Neuron (in vitro differentiated cells): ENCODE measurements at regions not wholly inside any gene's neighbourhood (a gene's known extent, or its start where the extent isn't known, plus 50 kb on each side); places are given as distances from the start of the nearest gene placed in this dataset.

ENCODE experiments used
- H2AFZ ChIP-seq: one replicate; pipeline ENCODE4 v1.6.1; 2013; ENCODE audit warnings: low read depth, mild to moderate bottlenecking, inconsistent platforms, low read length, moderate library complexity
- H3K27me3 ChIP-seq: one replicate; pipeline ENCODE4 v1.6.1; 2013; ENCODE audit warnings: low read length; ENCODE audit not compliant: insufficient read depth
- H3K36me3 ChIP-seq: one replicate; pipeline ENCODE4 v1.6.1; 2013; ENCODE audit warnings: low read length; ENCODE audit not compliant: insufficient read depth
- H3K4me1 ChIP-seq: one replicate; pipeline ENCODE4 v1.6.1; 2013; ENCODE audit warnings: low read length; ENCODE audit not compliant: insufficient read depth
- H3K4me3 ChIP-seq: 2 replicates; pipeline ENCODE4 v1.5.1; 2013; ENCODE audit warnings: mild to moderate bottlenecking, low read length, moderate library complexity
- H3K9me3 ChIP-seq: one replicate; pipeline ENCODE4 v1.6.1; 2013; ENCODE audit warnings: low read length

DNA sequence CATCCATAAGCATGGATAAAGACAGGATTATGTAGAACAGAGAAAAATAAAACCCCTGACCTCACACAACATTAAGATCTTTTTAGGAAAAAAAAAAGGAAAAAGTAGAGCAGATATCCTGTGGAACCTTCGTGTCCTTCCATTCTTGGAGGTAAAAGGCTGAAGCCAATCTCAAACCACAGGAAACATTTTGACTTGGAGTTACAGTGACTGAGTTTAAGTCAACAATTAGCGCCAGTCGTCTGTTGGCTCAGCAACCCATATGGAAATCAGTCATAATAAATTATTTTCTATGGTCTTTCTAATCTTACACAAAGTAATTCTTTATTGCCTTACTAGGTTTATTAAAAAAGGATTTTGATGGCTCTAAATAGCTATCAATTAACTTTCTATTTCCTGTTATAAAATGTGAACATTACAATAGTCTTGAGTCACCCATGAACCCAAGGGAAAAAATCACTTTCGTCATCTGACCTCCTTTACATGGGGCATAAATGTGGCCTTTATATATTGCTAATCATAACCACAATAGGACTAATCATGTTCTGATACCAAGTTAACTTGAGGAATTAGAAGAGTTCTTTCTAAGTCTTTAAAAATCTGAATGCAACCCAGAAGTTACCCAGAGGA is 592.9 kb downstream of the TFAP2B start:
- no peak overlapping the region for H3K4me3 ChIP-seq
- H2AFZ ChIP-seq = no peak overlapping the region
- H3K4me1 ChIP-seq = no peaks in the 10 kb centered on the region
- no peaks in the 10 kb centered on the region for H3K27me3 ChIP-seq
- no peaks in the 10 kb centered on the region for H3K36me3 ChIP-seq
- H3K9me3 ChIP-seq = no peaks in the 10 kb centered on the region

DNA sequence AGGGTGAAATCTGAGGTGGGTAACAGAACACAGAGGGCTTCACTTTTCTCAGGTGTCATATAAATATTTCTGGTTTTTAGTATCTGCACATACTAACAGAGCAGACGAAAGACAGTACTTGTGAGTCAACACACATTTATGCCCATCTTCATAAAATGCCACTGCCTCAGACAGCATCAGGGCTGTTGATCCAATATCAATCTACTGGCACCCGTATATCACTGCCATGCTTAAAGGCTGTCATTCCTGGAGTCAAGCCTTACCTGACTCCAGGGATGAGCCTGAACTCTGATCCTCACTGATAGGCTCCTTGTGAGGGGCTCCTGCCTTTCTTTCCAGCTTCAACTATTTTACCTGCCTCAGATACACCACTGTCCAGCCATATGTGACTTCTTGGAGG is 595.7 kb downstream of the TFAP2B start:
- H2AFZ ChIP-seq = no peak overlapping the region
- H3K36me3 ChIP-seq = no peaks in the 10 kb centered on the region
- no peaks in the 10 kb centered on the region for H3K4me1 ChIP-seq
- no peaks in the 10 kb centered on the region for H3K27me3 ChIP-seq
- no peak overlapping the region for H3K4me3 ChIP-seq
- no peaks in the 10 kb centered on the region for H3K9me3 ChIP-seq

DNA sequence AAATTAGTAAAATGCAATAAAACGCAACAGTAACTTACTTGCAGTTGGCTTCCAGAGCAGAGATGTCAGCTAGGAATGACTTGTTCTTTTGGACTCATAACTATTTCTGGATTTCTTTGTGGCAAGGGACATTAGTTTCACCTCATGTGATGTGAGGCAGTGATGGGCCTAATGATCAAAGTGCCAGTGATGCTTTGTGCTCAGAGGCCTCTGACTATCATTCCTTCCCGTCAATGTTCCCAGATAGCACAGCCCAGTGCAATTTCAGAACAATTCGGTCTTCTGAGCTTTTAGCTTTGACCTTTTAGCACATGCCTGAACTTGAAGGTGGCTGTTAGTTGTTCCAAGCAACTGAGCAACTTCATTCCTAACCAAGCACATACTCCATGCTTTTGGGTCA is 596.8 kb downstream of the TFAP2B start:
- Histone ChIP-seq H3K4me3 (no peak overlapping the region), H3K4me1 (no peaks in the 10 kb centered on the region), H2AFZ (no peak overlapping the region), H3K27me3 (no peaks in the 10 kb centered on the region), H3K9me3 (no peaks in the 10 kb centered on the region), H3K36me3 (no peaks in the 10 kb centered on the region)

DNA sequence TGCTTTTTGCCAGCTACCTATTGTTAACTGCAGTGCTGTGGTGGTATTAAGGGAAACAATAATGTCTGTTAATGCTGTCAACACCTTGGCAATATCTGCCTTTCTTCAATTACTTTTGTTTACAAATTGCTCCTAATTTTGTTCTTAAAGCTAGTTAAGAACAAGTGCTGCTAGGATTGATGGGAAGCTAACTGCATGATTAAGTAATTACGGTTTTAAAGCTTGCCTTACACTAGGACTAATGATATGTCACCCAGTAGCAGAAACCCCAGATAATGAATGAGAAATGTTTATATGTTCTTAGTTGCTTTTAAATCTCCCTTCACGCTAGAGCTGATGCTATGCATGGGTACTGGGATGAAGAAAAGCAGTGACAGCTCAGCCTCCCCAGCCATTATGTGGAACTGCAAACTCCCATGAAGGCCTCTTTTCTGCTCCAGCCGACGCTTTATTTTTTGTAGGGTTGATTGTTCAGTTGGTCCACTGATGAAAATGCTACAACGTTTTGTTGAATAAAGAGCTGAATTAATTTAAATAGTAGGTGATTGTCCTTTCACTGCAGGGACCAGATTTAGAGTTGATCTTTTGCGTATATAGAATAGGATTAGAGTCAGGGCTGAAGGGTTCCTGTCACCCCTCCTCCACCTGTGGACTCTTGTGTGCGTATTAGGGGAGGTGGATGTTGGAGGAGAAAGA is 610.5 kb downstream of the TFAP2B start:
- Histone ChIP-seq H3K27me3 (no peaks in the 10 kb centered on the region), H2AFZ (peak overlapping the region; percentile 66), H3K36me3 (no peaks in the 10 kb centered on the region), H3K4me3 (no peak overlapping the region), H3K4me1 (peaks cover 20% of the 10 kb centered on the region), H3K9me3 (no peaks in the 10 kb centered on the region)

DNA sequence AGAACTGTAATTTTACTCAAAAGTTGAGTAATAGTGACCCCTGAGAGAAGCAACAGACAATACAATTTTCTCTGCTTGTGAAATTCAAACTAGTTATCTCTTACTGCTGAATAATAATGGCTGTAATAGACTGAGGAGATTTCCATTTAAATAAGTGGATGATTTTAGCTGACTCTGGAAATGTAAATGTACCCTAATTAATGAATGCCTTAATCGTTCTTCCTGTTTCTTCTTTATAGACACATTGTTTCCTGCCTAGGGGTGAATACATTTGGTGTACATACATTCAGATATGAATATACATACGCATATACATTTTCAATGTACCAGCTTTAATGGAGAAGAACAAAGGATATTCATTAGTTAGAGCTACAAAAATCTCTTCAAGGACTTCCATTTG is 611.9 kb downstream of the TFAP2B start:
- H3K9me3 ChIP-seq = no peaks in the 10 kb centered on the region
- no peaks in the 10 kb centered on the region for H3K27me3 ChIP-seq
- no peaks in the 10 kb centered on the region for H3K36me3 ChIP-seq
- H3K4me3 ChIP-seq = no peak overlapping the region
- H2AFZ ChIP-seq = no peak overlapping the region
- peaks cover 20% of the 10 kb centered on the region for H3K4me1 ChIP-seq

DNA sequence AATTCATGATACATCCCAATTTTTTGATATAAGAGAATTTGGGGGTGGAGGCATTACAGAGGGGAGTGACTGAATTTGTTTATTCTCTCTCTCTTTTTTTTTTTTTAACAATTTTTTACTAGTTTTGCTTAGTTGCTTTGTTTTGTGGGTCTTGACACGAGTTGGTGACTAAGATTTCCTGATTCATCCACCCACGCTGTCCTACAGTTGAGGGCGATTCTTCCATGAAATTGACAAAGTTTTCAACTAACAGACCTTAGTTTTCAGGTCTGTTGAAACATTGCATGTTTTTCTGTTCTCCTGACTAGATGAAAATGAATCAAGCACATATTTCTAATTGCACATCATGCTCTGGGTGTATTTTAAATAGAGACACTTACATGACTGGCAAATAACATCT is 613.8 kb downstream of the TFAP2B start:
- peaks cover 20% of the 10 kb centered on the region for H3K4me1 ChIP-seq
- no peaks in the 10 kb centered on the region for H3K9me3 ChIP-seq
- no peak overlapping the region for H2AFZ ChIP-seq
- H3K27me3 ChIP-seq = no peaks in the 10 kb centered on the region
- no peak overlapping the region for H3K4me3 ChIP-seq
- no peaks in the 10 kb centered on the region for H3K36me3 ChIP-seq

DNA sequence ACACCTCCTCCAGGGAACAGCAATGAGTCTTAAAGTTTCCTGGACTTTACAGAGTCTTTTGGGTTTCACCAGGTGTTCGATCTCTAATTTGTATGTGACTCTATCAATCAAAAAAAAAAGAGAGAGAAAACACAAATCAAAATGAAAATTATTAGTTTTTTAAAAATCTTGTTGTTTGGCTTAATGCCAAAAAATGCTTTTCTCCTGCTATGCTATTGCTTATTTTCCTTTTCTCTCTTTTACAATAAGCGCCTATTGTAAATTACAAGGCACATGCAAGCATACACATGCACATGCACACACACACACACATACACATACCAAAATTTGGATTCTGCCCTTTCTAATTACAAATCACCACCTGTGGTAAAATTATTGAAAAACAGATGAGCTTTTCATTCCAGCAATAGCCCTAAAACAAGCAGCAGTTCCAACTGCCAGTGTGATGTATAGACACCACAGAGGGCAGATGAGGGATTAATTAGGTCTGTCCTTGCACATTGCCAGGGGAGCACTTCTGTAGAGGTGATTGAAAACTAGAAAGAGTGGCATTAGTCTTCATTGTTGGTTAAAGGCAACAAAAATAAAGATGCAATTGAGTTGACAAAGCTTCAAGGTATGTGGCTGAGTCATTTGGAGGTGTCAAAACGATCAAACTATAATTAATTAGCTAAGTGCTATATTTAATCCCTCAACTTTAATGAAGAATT is 631.7 kb downstream of the TFAP2B start:
- Histone ChIP-seq H3K4me1 (peaks cover 2% of the 10 kb centered on the region), H3K36me3 (no peaks in the 10 kb centered on the region), H3K27me3 (no peaks in the 10 kb centered on the region), H3K4me3 (no peak overlapping the region), H2AFZ (no peak overlapping the region), H3K9me3 (no peaks in the 10 kb centered on the region)

DNA sequence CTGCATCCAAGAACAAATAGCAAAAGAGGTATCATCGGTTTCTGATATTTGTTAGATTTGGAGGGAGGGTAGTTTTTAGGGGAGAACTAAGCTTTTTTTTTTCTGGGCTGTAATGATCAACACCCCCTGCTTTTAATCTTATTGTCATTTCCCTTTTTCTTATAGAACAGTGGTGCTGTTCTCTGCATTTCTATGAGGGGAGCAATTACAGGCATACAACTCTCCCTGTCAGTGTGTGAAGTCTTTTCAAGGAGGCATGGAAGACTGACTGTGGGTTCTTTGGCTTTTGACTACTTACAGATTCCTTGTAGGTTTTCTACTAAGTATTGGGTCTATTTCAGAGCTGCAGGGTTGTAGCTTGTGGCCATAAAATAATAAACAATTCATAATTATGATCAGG is 632.3 kb downstream of the TFAP2B start:
- Histone ChIP-seq H3K36me3 (no peaks in the 10 kb centered on the region), H3K27me3 (no peaks in the 10 kb centered on the region), H3K4me1 (peaks cover 4% of the 10 kb centered on the region), H3K4me3 (no peak overlapping the region), H2AFZ (no peak overlapping the region), H3K9me3 (no peaks in the 10 kb centered on the region)

DNA sequence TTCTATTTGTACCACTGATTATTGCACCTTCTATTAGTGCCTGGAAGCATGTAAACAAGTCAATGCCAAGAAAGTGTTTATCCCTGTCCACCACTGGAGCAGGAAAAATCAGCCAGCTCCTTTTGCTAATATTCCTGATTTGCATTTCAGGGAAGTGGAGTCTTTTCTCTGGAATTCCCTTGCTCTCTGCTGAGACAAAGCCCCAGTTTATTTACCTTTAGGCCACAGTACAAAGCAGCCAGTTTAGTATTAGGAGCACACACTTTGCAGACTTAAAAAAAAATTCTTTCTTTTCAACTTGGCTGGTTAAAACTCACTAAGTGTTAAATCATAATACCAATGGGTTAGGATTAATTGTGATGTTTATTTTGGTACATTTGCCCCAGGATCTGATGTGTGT is 631.1 kb downstream of the PKHD1 start:
- Histone ChIP-seq H3K27me3 (no peaks in the 10 kb centered on the region), H3K4me1 (peaks cover 11% of the 10 kb centered on the region), H3K4me3 (no peak overlapping the region), H3K36me3 (no peaks in the 10 kb centered on the region), H2AFZ (no peak overlapping the region), H3K9me3 (no peaks in the 10 kb centered on the region)

DNA sequence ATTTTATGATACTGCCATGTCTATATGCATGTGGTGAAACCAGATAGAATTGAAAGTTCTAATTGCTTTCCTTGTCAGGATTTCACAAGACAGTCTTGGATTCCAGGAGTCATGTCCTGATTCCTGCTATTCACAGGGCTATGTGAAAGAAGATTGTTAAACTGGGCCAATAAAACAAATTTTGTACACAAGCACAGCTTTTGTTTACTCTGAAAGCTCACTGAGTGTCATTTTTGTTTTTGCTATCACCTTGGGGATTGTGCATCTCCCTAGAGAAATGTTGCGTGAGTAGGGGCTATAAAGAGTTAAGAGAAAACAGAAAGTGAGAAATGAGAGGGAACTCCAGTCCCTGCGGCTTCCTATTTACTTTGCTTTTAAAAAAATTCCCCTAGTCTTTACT is 627.5 kb downstream of the PKHD1 start:
- Histone ChIP-seq H3K9me3 (no peaks in the 10 kb centered on the region), H3K27me3 (no peaks in the 10 kb centered on the region), H3K36me3 (no peaks in the 10 kb centered on the region), H3K4me1 (peaks cover 9% of the 10 kb centered on the region), H2AFZ (peak overlapping the region; percentile 44), H3K4me3 (no peak overlapping the region)

DNA sequence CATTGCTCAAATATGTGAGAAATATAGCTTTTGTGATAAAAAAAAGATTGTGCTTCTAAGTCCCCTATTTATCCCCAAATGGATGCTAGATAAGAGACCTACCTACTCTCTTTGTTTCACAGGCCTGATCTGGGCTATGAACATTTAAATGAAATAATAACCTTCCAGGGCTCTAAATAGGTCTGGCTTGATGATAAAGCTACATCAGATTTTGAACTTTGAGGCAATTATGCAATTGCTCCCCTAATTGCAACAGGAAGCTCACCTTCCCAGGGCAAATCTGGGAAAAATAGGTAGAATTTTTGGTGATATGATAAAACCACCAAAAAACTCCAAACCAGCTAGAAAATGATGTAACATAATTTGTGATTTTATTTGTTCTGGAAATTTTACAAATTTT is 624.5 kb downstream of the PKHD1 start:
- Histone ChIP-seq H3K27me3 (no peaks in the 10 kb centered on the region), H3K4me1 (peaks cover 6% of the 10 kb centered on the region), H3K36me3 (no peaks in the 10 kb centered on the region), H3K9me3 (no peaks in the 10 kb centered on the region), H3K4me3 (no peak overlapping the region), H2AFZ (no peak overlapping the region)

DNA sequence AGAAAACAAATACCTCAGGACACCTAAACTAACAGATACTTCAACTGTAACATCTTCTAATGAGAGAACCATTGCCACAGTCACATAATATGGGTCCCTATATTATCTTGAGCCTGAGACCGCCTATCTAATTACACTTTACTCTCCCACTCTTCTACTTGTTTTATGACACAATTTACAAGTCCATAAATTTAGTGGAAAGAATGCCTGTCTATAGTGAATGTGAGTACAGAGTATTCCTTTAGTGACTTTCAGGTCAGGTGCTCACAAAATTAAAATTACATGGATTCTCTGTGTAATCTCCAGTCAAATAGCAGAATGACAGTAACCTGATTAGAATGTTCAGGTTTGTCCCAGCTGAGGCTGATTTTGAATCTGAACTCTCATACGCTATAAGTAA is 624.1 kb downstream of the PKHD1 start:
- H2AFZ ChIP-seq = no peak overlapping the region
- H3K9me3 ChIP-seq = no peaks in the 10 kb centered on the region
- H3K36me3 ChIP-seq = no peaks in the 10 kb centered on the region
- no peaks in the 10 kb centered on the region for H3K27me3 ChIP-seq
- peaks cover 6% of the 10 kb centered on the region for H3K4me1 ChIP-seq
- H3K4me3 ChIP-seq = no peak overlapping the region

DNA sequence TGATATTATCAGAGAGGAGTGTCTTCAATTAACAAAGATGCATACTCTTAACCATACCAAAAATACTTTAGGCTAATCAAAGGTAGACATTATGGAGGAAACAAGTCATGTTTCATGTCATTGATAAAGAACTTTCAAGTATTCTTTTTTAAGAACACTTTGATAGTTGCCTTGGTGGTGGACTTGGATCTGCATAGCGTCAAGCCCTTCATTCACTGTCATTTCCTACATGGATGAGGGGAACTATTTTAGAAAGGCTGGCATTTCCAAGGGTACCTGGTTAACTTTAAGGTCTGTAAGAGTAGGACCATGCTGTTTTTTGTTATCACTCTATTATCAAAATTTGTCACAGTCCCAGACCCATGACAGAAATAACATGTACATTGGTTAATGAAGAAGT is 622.5 kb downstream of the PKHD1 start:
- H3K4me1 ChIP-seq = peaks cover 6% of the 10 kb centered on the region
- no peaks in the 10 kb centered on the region for H3K27me3 ChIP-seq
- H2AFZ ChIP-seq = no peak overlapping the region
- no peaks in the 10 kb centered on the region for H3K36me3 ChIP-seq
- no peak overlapping the region for H3K4me3 ChIP-seq
- H3K9me3 ChIP-seq = no peaks in the 10 kb centered on the region
